Activated CD4-positive, alpha-beta T cell treated with anti-CD3 and anti-CD28 coated beads, Interleukin-2, amount 50 U/mL, for 24 hours (primary cell): ENCODE measurements at regions not wholly inside any gene's neighbourhood (a gene's known extent, or its start where the extent isn't known, plus 50 kb on each side); places are given as distances from the start of the nearest gene placed in this dataset.
A peak's percentile ranks its signal among the peaks of the same experiment; 100 is the strongest.
"Not testable (repeated sequence)": the region's sequence is repeated elsewhere in the genome, so short reads cannot be mapped to it uniquely, and the experiment has no call there.

Experiments
- DNase-seq, 2 donors: peaks; one replicate each; pipeline ENCODE4 v3.0.0-alpha.2; 2020; ENCODE audit warnings: low read depth in 1 of 2, low spot score in 1 of 2

DNA sequence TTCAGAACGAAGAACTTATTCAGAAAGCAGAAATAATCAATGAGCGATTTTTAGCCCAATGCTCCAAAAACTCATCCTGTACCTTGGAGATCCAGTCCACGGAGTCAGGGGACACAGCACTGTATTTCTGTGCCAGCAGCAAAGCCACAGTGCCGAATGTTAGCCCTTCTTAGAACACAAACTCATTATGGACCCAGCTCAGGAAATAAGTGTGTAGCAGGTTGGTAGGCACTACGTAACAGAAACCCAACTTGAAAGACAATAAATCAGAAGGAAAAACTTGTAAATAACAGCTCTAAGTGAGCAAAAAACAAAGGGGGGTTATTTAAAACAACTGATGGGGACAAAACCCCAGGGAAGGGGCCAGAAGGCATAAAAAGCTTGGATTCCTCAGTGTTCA lies 112.0 kb upstream of the PRSS1 start:
- no peak for DNase-seq

DNA sequence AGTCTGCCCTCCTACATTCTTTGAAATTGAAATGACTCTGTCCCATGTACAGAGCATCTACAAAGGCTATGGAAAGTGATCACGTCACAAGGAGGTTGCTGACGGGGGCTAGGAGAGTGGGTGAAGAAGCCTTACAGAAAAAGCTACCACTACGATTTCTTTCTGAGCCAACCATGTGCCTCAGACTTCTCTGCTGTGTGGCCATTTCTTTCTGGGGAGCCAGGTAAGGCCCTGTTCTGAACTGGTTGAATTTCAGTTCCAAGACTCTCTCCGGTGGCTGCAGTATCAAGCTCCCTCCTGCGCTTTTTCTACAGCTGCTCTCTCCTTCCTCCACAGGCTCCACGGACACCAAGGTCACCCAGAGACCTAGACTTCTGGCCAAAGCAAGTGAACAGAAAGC lies 112.5 kb upstream of the PRSS1 start:
- DNase-seq, result peak; percentile 10 to 24

DNA sequence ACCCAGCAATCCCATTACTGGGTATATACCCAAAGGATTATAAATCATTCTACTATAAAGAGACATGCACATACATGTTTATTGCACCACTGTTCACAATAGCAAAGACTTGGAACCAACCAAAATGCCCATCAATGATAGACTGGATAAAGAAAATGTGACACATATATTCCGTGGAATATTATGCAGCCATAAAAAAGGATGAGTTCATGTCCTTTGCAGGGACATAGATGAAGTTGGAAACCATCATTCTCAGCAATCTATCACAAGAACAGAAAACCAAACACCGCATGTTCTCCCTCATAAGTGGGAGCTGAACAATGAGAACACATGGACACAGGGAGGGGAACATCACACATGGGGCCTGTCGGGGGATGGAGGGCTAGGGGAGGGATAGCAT lies 113.2 kb upstream of the PRSS1 start:
- DNase-seq, result not testable (repeated sequence)

DNA sequence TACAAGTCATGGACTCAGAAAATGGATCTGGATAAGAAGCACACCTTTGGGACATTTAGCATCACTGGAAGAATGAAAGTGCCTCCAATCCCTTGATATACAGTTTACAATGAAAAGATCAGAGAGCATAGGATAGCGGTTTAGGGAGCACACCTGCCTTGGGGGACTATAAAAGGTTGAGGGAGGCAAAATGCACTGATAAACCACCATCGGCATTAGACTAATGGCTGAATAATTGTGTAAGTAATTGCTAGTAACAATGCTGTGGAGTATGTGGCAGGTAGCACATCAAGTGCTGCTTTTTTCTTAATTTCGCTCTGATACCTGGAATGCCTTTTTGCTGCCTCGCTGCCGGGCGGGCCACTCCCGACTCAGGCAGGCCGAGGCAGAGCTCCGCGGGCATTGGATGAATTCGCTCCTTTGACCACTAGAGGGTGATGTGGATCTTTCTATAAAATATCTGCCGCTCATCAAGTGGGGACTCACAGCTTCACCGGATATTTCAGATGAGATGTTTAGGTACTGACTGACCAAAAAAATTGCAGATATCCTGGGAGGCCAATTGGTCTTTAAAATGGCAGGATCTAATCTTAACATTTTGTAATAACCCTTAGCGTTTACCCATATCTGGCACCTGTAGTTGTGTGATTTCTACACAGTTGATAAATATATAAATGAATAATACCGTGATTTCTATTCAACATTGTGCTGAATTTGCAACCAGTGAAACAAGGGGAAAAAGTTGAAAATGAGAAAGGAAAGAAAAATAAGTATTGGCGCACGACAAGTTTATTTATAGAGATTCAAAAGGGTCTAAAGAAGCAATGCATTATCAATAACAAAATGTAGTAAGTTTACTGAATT lies 116.8 kb upstream of the PRSS1 start:
- peak; percentile 21 to 38 for DNase-seq

DNA sequence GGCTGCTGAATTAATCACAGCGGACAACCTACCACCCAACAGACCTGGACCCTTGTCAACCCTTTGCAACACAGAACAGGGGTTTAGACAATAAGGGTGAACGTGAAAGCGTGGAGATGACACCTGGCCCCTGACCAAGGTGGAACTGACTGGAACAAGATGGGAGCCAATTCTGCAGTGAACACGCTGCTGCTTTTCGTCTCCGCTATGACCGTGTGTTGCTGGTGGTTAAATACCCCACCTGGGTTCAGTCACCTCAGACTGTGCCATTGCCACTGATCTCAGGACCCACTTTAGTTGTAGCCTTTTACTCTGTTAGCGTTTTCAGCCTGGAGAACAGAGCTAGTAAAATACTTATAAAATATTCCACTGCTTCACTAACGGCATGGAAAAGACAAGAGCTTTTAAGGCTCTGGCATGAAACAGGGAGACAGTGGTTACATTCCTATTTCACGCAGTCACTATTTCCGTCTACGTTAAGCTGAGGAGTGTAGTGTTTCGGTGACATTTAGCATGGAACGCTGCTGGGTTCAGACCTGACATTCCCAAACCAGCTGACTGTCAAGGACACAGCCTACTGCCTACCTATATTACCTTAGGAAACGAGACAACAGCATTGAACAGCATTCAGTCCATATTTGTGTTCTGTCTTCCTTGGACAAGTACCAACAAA lies 119.5 kb upstream of the PRSS1 start:
- DNase-seq, result no peak

DNA sequence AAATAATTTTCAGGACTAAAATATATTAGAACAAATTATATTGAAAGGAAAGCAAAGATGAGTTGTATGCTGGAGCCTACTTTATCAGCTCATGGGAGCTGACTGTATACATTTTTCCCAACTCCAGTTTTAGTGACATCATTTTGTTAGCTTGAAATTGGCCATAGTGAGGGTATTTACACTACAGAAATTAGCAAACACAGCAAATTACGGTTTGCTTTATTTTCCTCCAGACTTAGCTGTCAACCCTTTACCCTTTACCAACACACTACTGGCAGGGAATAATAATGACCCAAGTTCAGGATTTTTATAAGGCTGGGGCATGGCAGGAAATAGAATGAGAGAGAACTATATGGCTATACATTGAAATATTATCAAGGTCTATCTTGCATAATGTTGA lies 120.3 kb upstream of the PRSS1 start:
- DNase-seq, result no peak

DNA sequence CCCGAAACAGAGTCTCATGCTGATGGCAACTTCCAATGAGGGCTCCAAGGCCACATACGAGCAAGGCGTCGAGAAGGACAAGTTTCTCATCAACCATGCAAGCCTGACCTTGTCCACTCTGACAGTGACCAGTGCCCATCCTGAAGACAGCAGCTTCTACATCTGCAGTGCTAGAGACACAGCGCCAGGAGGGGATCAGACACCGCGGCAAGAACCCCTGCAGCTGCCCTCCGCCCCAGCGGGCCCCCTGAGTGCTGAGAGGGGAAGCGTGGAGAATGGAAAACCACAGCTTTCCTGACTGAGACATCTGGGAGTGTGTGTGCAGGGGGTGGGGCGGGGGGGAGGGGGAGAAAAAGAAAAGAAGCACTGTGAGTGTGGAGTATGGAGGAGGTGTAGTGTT lies 122.0 kb upstream of the PRSS1 start:
- DNase-seq, result not testable (repeated sequence)

DNA sequence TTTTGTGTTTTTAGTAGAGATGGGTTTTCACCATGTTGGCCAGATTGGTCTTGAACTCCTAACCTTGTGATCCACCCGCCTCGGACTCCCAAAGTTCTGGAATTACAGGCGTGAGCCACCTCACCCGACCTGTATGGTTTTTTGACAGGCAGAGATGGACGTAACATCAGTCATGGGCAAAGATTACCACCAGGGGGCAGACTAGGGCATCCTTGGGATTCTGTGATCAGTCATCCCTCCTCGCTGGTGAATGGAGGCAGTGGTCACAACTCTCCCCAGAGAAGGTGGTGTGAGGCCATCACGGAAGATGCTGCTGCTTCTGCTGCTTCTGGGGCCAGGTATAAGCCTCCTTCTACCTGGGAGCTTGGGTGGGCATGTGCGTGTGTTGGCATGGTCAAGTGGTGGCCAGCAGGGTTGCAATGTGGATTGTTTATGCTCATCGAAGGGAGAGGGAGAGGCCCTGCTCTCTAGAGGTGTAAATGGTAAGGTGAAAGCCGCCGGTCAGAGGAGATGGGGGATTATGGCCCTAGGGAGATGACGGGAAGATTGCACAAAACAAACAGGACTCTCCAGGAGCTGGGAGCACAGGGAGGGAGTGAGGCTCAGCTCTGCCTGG lies 122.7 kb upstream of the PRSS1 start:
- DNase-seq, result peak; percentile 22 to 66

DNA sequence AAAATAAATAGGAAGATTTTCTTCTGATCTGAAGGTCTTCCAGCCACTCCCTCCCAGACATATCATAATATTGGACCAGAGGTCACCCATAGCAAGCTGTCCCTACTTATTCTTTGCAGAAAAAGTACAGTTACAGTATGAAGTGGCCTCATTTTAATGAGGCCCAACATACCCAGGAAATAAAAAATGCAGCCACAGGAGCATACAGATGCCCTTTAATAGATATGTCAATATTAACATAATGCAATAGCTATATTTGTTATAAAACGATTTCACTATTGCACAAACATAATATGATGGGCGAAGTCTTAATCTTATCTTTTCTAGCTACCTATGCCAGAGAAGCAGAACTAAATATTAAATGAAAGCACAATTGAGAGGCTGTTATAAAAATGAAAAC lies 124.1 kb upstream of the PRSS1 start:
- DNase-seq, result not testable (repeated sequence)

DNA sequence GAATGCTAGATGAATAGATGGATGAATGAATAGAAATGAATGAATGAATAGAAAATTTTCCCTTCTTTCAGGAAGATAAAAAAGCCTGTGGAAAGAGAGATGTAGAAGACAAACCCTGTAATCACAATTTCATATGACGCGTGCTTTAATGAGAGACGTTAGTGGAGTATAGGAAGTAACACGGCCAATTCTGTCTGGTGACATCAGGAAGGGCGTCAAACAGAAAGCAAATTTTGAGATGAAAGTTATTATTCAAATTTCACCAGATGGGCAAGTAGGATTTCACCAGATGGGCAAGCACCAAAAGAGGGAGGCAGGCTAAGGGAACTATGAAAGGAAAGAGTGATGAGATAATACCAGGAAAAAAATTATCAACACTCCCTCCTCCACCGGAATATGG lies 128.9 kb upstream of the PRSS1 start:
- no peak for DNase-seq

DNA sequence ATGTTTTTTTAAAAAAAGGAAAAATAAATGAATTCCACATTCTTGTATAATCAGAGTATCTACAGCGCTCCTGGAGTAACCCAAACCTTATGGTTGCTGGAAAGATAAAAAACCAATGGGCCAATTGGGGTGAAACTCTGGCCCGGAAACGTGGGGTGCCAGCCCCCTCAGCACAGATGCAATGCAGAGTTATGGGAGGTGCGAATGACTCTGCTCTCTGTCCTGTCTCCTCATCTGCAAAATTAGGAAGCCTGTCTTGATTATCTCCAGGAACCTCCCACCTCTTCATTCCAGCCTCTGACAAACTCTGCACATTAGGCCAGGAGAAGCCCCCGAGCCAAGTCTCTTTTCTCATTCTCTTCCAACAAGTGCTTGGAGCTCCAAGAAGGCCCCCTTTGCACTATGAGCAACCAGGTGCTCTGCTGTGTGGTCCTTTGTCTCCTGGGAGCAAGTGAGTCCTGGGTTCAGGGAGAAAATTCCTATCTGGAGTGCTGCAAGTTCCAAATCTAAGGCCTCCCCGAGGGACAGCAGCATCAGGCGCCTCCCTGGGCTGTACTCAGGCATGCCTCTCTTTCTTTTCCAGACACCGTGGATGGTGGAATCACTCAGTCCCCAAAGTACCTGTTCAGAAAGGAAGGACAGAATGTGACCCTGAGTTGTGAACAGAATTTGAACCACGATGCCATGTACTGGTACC lies 130.5 kb upstream of the PRSS1 start:
- no peak for DNase-seq

DNA sequence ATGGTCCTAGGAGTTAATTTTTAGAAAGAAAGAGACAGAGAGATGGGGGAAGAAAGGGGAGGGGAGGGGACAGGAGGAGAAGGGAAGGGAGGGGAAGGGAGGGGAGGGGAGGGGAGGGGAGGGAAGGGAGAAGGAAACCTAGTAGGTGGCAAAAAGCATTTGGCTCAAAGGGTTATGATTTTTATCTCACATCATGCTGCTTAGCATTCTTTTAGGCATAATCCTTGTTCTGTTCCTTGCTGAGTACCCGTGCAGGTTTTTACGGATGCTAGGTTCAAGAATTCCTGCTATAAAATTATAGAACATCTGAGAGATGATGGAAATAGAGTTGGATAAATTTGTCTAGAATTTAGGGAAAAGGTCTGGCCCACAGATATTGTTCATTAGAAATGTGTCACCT lies 132.4 kb upstream of the PRSS1 start:
- no peak for DNase-seq

DNA sequence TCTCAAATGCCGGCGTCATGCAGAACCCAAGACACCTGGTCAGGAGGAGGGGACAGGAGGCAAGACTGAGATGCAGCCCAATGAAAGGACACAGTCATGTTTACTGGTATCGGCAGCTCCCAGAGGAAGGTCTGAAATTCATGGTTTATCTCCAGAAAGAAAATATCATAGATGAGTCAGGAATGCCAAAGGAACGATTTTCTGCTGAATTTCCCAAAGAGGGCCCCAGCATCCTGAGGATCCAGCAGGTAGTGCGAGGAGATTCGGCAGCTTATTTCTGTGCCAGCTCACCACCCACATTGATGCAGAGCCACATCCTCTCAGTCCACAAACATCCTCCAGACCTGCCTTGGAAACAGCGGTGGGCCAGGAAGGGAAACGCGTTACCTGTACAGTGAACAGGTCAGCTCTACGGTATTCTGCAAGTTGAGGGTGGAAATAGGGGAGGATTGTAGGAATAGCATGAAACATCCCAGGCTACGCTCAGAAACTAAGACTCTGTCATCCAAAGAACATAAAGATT lies 133.1 kb upstream of the PRSS1 start:
- no peak for DNase-seq

DNA sequence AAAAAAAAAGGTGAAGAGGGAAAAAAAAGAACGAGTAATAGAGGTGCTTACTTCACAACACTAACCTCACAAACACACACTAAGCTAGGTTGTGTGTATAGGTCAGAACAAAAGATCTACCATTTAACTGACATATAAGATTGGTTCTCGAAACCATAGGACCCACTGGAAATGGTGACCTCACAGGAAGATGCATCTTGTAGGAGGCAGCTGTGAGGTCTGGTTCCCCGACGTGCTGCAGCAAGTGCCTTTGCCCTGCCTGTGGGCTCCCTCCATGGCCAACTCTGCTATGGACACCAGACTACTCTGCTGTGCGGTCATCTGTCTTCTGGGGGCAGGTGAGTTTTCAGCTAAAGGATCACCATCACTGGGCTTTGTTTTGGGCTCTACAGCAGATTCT lies 133.8 kb upstream of the PRSS1 start:
- DNase-seq, result no peak

DNA sequence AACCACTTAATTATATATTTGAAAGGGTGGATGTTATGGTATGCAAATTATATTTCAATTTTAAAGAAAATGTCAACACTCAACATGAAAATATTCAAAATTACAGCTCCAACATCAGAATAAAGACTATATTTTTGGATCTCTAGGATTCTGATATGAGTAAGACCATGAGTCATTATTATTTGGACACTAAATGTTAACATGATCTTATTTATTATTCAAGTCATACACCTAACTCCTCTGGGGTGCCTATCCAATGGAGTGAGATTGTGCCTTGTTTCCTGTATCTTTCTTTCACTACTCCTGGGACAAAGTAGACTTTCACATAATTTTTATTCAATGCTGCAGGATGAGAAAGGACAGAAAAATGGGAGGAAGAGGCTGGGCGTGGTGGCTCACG lies 135.2 kb upstream of the PRSS1 start:
- no peak for DNase-seq

DNA sequence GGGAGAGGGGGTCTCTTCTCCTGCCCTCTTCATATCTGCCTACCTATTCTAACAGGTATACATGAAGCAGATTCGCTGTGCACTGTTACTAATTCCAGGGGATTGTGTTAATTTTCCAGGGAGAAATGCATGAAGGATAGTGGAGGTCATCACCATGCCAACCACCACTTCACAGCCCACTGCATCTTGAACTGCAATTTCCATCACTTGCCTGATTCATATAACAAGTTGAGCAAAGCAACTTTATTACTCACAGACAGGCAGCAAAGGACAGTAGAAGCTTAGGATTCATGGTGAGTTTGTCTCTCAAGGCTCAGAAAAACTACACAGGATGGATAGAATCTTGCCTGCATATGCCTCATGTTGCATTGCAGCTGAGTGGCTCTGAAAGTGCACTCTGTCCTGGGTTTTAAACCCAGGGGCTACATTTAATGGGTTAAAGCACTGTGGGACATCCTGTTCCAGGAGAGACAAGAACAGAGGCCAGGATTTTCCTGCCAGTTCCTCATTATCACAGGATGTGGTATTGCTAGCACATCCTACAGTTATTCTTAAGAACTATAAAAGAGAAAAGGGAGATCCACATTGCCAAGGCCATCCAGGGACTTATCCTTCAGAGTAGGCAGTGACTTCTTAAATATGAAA lies 136.9 kb upstream of the PRSS1 start:
- DNase-seq, result no peak

DNA sequence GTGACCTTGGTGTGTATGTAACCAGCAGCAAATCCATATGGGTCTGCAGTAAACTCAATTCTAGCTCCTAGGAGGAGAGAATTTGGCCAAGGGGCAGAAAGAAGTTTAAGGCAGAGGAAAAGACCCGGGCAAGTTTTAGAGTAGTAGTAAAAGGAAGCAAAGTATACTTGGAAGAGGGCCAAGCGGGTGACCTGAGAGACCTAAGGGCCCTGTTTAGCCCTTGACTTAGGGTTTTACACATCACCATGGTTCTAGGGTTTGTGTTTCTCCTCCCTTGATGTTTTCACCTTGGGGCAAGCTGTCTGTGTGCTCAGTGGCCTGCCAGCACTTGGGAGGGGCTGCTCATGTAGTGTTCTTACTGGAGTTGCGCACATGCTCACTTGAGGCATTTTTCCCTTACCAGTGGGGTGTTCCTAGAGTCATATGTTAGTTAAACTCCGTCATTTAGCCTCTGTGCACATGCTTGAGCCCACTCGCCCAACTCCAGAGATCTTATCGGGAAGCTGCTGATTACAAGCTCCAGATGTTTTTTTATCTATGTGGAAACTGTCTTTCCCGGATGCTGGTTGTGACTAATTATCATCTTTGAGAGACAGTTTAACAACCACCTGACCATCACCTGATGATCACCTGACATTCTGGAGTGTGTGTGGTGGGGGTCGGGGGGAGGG lies 137.6 kb upstream of the PRSS1 start:
- no peak for DNase-seq

DNA sequence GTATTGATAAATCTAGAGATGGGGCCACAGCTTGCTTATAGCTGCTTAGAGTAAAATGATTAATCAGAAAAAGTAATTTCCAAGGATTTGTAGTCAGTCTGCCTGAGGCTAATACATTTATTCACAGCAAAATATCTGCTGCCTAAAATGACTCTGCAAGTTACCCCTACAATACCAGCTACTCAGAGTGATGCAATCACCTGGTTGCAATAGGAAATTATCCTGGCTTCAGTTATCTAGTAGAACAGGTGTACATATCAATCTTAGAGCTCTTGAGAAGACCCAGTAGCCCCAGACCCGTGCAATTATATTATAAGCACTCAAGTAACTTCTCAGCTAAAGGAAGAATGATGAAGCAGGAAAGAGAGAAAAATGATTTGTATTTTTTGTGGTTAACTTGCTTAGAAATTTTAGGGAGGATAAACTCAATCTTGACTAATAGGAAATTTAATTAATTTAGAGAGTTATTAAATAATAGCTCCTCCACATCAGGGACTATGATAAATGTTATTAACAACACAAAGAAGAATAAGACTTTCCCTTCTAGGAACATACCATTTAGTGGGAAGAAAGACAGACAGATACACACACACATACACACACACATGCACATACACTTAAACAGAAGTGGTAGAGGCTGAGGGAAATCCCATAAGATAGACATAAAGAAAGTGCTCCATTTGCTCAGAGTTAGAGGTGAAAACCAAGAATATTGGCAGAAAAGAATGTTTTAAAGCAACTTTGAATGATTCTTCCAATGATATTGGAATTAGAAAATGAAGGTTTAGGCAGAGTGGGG lies 140.4 kb upstream of the PRSS1 start:
- DNase-seq, result no peak

DNA sequence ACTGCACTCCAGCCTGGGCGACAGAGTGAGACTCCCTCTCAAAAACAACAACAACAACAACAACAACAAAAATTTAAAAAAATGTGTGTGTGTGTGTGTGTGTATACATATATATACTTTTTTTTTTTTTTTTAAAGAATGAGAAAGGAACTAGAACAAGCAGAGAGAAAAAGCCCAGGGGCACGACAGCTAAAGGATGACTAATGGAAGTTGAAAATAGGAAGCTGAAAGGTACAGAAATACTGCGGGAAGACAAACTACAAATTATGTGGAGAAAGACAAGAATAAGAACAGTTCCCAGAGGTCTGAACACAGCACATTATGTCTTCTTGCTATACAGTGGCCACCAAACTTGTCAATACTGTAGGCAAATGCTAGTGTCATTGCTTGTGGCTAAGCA lies 141.9 kb upstream of the PRSS1 start:
- DNase-seq, result no peak

DNA sequence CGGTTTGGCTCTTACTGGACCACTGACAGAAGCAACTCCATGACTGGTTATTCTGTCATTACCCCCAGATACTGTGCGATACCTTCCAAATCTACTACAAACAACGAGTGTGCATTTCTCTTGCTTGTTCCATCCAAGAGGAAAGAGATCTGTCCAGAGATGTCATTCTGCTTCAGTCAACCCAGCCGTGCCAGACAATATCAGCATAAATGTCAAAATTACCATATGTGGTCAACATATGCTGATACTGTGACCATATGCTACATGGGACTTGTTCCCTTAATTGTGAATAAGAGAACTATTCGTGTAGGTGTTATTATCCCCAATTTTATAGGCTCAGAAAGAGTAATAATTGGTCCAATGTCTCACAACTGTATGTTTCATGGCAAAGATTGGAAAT lies 143.2 kb upstream of the PRSS1 start:
- no peak for DNase-seq
